ENCODE measurements at regions not wholly inside any gene's neighbourhood (a gene's known extent, or its start where the extent isn't known, plus 50 kb on each side); places are given as distances from the start of the nearest gene placed in this dataset.

DNA sequence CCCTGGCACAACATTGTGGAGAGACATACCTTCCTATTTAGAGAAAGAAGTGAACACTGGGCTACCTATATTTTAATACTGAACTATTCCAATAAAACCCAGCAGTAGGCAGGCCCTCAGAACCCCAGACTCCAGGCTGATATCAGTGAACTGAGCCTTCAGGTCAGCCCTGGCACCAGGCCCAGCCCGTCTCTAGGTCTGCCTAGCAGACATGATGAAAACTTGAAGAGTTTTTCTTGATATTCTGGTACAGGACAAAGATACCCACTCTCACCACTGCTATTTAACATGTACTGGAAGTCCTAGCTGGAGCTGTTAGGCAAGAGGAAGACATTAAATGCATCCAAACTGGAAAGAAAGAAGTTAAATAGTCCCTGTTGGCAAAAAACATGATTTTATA lies 396.6 kb upstream of the SPRY2 start:
- TF ChIP-seq CTCF (IDR thresholded peaks at IDR 0.05) (no peak), POLR2A (IDR thresholded peaks at IDR 0.05) (no peak)
